Thyroid gland (tissue), 4 donors: ENCODE measurements at regions not wholly inside any gene's neighbourhood (a gene's known extent, or its start where the extent isn't known, plus 50 kb on each side); places are given as distances from the start of the nearest gene placed in this dataset.

Source experiments
- DNase-seq, 2 donors: peaks; one replicate each; pipeline ENCODE4 v3.0.0-alpha.2; 2019
- H3K27ac ChIP-seq, 3 donors: fragments of 200-600 bp; sonication (generic); 1 replicate in 2 of 3; 2 replicates in 1 of 3; pipeline ENCODE4 v1.5.1; 2016 to 2019; ENCODE audit warnings: mild to moderate bottlenecking in 1 of 3, moderate library complexity in 1 of 3
- H3K27me3 ChIP-seq: fragments of 200-600 bp; sonication (generic); one replicate; pipeline ENCODE4 v1.5.1; 2019
- H3K36me3 ChIP-seq, 2 donors: fragments of 200-600 bp; sonication (generic); one replicate each; pipeline ENCODE4 v1.5.1; 2016 to 2019
- H3K4me1 ChIP-seq, 2 donors: fragments of 200-600 bp; sonication (generic); one replicate each; pipeline ENCODE4 v1.5.1; 2017 to 2019
- H3K4me3 ChIP-seq, 3 donors: fragments of 200-600 bp; sonication (generic); replicated peaks in 1 of 3; 1 replicate in 2 of 3; 2 replicates in 1 of 3; pipeline ENCODE4 v1.5.1; 2016; ENCODE audit warnings: mild to moderate bottlenecking in 1 of 3
- H3K9me3 ChIP-seq: fragments of 200-600 bp; sonication (generic); one replicate; pipeline ENCODE4 v1.5.1; 2017
- POLR2A ChIP-seq, 2 donors: fragments of 450-650 bp; IDR thresholded peaks; one replicate each; pipeline ENCODE4 v1.6.1; 2017; ENCODE audit warnings: antibody characterized with exemption in 2 of 2, mild to moderate bottlenecking in 2 of 2, moderate library complexity in 1 of 2
- WGBS, 2 donors: methylation state at CpG; one replicate each; pipeline ENCODE4 v1.1.5; 2017; 5-methylcytosine and 5-hydroxymethylcytosine counted together
- intact Hi-C: fragments of 100-400 bp; cut with DNase I; formaldehyde crosslinking; loops from one replicate; pipeline ENCODE4 v1.15.1; 2023
- TF ChIP-seq, protein P1 (sequence below), 6 experiments: fragments of 200-600 bp in 3 of 6; fragments of 450-650 bp in 3 of 6; sonication (generic) in 3 of 6; IDR thresholded peaks; one replicate each; pipeline ENCODE4 v1.5.1; 2016 to 2019; ENCODE audit warnings: antibody characterized with exemption in 6 of 6, mild to moderate bottlenecking in 2 of 6, inconsistent platforms in 1 of 6, moderate library complexity in 1 of 6

DNA sequence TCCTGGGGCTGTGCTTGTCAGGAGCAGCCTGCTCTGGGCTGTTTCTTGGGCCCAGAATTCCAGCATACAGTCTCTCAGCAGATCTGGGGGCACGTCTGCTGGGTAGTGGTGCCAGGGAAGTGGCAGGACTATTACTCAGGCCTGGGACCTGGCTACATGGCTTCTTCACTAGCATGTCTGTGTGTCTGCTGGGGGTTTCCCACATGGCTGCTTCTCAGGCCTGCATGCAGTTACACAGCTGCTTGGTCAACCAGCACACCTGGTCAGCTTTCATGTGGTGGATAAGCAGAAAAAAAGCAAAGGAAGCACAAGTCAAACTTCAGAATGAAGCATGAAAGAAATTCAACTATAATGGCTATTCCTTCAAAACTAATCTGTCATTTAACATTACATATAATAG lies 316.2 kb upstream of the NOX3 start:
- intact Hi-C loops = no loop called here
- no peak for TF ChIP-seq POLR2A (IDR thresholded peaks at IDR 0.05)
- TF ChIP-seq, protein P1, sequence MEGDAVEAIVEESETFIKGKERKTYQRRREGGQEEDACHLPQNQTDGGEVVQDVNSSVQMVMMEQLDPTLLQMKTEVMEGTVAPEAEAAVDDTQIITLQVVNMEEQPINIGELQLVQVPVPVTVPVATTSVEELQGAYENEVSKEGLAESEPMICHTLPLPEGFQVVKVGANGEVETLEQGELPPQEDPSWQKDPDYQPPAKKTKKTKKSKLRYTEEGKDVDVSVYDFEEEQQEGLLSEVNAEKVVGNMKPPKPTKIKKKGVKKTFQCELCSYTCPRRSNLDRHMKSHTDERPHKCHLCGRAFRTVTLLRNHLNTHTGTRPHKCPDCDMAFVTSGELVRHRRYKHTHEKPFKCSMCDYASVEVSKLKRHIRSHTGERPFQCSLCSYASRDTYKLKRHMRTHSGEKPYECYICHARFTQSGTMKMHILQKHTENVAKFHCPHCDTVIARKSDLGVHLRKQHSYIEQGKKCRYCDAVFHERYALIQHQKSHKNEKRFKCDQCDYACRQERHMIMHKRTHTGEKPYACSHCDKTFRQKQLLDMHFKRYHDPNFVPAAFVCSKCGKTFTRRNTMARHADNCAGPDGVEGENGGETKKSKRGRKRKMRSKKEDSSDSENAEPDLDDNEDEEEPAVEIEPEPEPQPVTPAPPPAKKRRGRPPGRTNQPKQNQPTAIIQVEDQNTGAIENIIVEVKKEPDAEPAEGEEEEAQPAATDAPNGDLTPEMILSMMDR (IDR thresholded peaks at IDR 0.05) = no peak
- Histone ChIP-seq H3K9me3 (no peaks in the 10 kb centered on the region), H3K4me1 (no peaks in the 10 kb centered on the region), H3K4me3 (no peak overlapping the region), H3K27ac (no peak overlapping the region), H3K36me3 (no peaks in the 10 kb centered on the region), H3K27me3 (no peaks in the 10 kb centered on the region)
- no peak for DNase-seq
- WGBS, 2 donors = 92 to 100% methylated on average over 1 of the region's 1 CpG

- Histone ChIP-seq H3K4me3 (no peak overlapping the region), H3K27ac (no peak overlapping the region), H3K9me3 (no peaks in the 10 kb centered on the region), H3K4me1 (no peaks in the 10 kb centered on the region), H3K36me3 (no peaks in the 10 kb centered on the region), H3K27me3 (no peaks in the 10 kb centered on the region)
- DNase-seq = no peak
- intact Hi-C loops = no loop called here
- TF ChIP-seq, protein P1 (IDR thresholded peaks at IDR 0.05) = no peak
- TF ChIP-seq POLR2A (IDR thresholded peaks at IDR 0.05) = no peak
Observed at GRCh38 chr6:155770856-155771255, 315.2 kb upstream of the NOX3 start.

DNA sequence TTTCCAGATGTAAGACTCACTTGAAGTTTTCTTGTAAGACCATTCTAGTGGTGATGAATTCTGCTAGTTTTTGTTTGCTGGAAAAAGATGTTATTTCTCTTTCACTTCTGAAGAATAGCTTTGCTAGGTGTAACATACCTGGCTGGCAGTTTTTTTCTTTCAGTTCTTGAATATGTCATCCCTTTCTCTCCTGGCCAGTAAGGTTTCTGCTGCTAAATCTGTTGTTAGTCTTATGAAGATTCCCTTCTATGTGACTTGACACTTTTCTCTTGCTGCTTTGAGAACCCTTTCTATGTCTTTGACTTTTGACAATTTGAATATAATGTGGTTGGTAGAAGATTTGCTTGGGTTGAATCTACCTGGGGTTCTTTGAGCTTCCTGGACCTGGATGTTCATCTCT lies 314.7 kb upstream of the NOX3 start:
- Histone ChIP-seq H3K27ac (no peak overlapping the region), H3K4me3 (no peak overlapping the region), H3K36me3 (no peaks in the 10 kb centered on the region), H3K27me3 (no peaks in the 10 kb centered on the region), H3K4me1 (no peaks in the 10 kb centered on the region), H3K9me3 (no peaks in the 10 kb centered on the region)
- TF ChIP-seq POLR2A (IDR thresholded peaks at IDR 0.05) = no peak
- TF ChIP-seq, protein P1 (IDR thresholded peaks at IDR 0.05) = no peak
- no peak for DNase-seq
- intact Hi-C loops = no loop called here

DNA sequence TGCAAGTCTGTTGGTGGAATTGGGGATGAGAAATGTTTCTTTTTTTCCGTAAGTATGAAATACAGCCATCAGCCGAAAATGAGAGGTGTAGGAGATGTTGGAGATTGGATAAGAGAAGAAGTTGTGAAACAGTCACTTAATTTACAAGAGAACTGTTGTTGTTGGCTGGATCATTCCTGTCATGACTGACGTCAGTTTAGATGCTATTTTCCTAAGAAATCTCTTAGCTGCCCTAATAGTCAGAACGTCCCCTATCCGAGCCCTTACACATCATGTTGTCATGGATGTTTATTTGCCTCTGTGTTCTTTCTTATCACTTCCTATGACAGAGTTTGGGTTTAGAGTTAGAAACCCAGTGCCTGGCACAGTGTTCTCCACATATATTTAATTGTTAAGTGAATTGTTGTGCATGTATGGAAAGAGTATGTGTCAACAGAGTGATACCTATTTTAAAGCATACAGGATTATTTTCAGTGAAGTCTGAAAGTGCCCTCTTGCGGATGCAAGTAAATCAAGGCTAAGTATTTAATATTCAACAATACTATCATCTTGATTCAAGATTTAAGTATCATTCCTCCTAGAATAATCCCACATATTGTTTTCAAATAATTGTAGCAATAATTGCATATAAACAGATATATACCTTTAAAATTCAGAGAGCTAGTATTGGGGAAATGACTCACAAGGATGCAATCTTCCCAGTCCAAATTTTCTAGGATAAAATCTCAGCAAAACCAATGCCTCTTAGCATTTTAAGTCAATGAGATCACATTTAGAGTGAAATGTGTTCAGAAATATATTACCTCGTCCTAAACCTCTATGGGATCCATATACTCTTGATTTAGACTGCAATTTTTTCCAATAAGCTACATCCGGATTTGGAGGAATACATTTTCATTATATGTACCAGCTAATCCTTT lies 309.9 kb upstream of the NOX3 start:
- Histone ChIP-seq H3K9me3 (no peaks in the 10 kb centered on the region), H3K27ac (no peak overlapping the region), H3K27me3 (no peaks in the 10 kb centered on the region), H3K4me1 (no peaks in the 10 kb centered on the region), H3K36me3 (no peaks in the 10 kb centered on the region), H3K4me3 (no peak overlapping the region)
- no peak for DNase-seq
- TF ChIP-seq, protein P1 (IDR thresholded peaks at IDR 0.05) = no peak
- no peak for TF ChIP-seq POLR2A (IDR thresholded peaks at IDR 0.05)
- intact Hi-C loops = no loop called here
- 85 to 86% methylated on average over 8 of the region's 8 CpGs for WGBS, 2 donors

GRCh38 chr6:155762649-155763048 lies 307.0 kb upstream of the NOX3 start:
- H3K9me3 ChIP-seq = no peaks in the 10 kb centered on the region
- no peaks in the 10 kb centered on the region for H3K4me1 ChIP-seq
- H3K27ac ChIP-seq = no peak overlapping the region
- intact Hi-C loops = no loop called here
- TF ChIP-seq, protein P1 (IDR thresholded peaks at IDR 0.05) = no peak
- no peak for TF ChIP-seq POLR2A (IDR thresholded peaks at IDR 0.05)
- H3K4me3 ChIP-seq = no peak overlapping the region
- no peaks in the 10 kb centered on the region for H3K27me3 ChIP-seq
- WGBS, 2 donors = 94 to 98% methylated on average over 3 of the region's 3 CpGs
- DNase-seq = no peak
- no peaks in the 10 kb centered on the region for H3K36me3 ChIP-seq
